Inferior parietal cortex (tissue), 1 donor: ENCODE measurements at regions not wholly inside any gene's neighbourhood (a gene's known extent, or its start where the extent isn't known, plus 50 kb on each side); places are given as distances from the start of the nearest gene placed in this dataset.
"Not testable (repeated sequence)": the region's sequence is repeated elsewhere in the genome, so short reads cannot be mapped to it uniquely, and the experiment has no call there.

ENCODE experiments used
- DNase-seq: peaks from one replicate; pipeline ENCODE4 v3.0.0-alpha.2; 2016; ENCODE audit errors: extremely low spot score

GRCh38 chr2:234374736-234375135 is 122.1 kb downstream of the ARL4C start:
- DNase-seq: no peak

GRCh38 chr2:234374150-234374508 is 122.8 kb downstream of the ARL4C start:
- DNase-seq: no peak

DNA sequence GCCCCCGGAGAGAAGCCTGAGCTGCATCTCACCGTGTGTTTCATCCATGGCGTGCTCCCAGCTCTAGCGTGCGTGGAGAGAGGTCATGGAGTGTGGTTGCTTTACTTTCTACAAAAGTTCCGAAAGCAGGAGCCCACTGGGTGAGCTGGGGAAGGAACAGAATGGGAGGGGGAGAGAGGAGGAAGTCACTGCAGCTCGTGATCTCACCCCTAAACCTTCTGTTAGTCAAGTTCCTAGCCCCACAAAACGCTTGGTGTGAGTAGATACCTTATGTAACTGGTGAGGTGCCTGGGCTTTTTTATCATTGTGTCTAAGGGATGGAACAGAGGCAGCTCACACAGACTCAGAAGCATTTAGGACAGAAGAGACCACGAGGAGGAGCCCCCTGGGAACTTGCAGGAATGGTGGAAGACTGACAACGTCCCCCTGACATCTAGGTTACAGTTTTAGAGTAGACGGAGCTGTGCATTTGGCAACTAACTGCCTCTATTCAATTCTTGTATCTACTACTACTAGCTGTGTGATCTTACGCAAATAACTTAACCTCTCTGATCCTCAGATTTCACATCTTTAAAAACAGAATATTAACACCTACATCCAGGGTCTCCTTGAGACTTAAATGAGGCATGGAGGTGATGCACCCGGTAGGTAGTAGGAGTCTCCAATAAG is 123.3 kb downstream of the ARL4C start:
- DNase-seq: no peak

GRCh38 chr2:234373060-234373459 is 123.8 kb downstream of the ARL4C start:
- no peak for DNase-seq

DNA sequence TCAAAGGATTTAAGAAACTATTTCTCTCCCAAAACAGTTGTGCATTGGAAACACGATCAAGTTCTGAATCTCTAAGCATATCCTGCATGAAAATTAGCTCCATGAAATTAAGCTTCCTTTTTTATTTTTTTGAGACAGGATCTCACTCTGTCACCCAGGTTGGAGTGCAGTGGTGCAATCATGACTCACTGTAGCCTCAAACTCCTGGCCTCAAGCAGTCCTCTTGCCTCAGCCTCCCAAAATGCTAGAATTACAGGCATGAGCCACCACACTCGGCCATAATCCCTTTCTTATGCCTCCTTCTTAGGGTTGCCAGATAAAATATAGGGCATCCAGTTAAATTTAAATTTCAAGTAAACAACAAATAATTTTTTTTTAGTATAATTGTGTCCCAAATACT is 124.4 kb downstream of the ARL4C start:
- no peak for DNase-seq

DNA sequence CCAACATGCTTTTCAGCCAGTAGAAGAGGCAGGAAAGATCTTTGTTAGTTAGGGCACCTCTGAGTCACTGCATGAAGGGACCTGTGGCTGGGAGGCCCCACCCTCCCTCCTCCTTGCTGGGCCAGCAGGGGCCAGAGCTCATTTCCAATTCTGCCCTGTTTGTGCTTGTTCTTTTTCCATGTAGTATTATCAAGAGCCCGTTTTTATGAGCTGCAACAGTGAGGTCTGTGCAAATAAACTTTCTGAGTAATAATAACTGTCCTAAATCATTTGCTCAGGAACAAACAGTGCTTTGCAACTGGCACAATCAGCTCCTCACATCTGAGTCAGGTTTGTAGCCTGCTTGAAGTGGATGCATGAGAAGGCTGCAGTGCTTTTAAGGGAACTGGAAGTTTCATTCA is 128.0 kb downstream of the ARL4C start:
- DNase-seq: no peak

DNA sequence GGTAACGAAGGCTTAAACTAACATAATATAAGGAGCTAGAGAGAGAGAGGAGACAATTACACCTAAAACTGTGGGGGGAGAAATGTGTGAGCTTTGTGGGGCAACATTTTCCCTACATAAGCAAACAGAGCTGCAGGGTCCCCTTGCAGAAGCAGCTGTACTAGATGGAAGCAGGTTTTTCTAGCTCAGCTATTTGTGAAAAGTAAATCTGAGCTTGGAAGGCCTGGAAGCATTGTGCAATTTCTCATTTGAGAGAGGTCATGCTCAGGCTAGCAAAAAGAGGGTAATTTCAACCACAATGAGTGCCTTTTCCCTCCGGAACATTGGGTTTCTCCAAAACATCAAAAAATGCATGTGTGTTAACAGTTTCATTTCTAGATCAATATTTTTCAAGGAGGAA is 130.0 kb downstream of the ARL4C start:
- no peak for DNase-seq

GRCh38 chr2:234364661-234365060 is 132.2 kb downstream of the ARL4C start:
- no peak for DNase-seq

DNA sequence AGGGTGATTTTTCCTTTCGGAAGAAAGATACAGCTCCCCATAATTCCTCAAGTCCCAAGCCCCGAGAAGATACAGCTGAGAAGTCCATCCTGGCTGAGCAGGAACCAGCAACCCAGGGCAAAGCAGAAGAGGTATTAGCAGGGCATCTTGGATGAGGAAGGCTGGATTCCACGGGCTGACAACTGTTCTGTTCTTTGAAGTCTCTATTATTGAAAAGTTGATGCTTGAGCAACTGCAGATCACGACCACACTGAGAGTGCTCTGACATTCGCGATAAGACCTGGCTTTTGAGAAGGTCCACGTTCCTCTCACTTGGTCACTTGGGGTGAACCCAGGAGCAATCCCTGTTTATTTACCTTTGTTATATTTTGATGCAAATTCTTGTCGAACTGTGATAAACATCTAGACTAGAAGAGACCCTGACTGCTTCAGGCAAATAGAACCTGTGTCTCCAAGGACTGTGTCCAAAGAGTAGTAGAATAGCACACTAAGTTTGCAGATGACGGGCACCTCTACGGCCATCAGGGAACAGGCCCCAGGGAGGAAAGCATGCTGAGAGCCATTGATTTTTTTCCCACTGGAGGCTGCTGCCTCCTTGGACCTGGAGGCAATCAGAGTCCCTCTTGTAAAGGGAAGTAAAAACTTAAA is 133.1 kb downstream of the ARL4C start:
- DNase-seq: no peak

GRCh38 chr2:234363011-234363487 is 133.8 kb downstream of the ARL4C start:
- DNase-seq: no peak

GRCh38 chr2:234360313-234360975 is 136.4 kb downstream of the ARL4C start:
- not testable (repeated sequence) for DNase-seq

- DNase-seq: no peak
Observed at GRCh38 chr2:234357666-234358065, 139.2 kb downstream of the ARL4C start.

DNA sequence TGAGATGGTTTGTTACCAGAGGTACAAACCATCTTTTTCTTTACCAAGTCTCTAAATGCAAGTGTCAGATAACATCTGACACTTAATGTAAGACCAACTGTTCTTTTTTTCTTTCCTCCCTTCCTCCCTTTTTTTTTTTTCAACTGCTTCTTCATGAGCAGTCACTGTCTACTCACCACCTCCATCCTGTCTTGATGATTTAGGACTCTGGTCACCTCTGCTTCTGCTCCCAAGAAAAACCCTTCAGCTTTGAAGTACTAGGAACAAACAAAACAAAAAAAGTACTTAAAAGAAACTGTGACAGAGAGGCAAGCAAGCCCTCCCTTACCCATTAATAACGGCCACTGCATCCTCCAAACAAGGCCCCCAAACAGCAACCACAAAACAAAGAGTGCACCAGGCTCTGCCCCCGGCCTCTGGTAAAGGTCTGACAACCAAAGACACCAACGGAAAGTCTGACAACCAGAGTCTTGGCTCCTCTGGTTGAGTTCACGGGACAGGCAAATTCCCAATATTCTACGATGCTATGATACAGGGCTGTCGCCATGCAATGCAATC is 141.0 kb downstream of the ARL4C start:
- DNase-seq: no peak

DNA sequence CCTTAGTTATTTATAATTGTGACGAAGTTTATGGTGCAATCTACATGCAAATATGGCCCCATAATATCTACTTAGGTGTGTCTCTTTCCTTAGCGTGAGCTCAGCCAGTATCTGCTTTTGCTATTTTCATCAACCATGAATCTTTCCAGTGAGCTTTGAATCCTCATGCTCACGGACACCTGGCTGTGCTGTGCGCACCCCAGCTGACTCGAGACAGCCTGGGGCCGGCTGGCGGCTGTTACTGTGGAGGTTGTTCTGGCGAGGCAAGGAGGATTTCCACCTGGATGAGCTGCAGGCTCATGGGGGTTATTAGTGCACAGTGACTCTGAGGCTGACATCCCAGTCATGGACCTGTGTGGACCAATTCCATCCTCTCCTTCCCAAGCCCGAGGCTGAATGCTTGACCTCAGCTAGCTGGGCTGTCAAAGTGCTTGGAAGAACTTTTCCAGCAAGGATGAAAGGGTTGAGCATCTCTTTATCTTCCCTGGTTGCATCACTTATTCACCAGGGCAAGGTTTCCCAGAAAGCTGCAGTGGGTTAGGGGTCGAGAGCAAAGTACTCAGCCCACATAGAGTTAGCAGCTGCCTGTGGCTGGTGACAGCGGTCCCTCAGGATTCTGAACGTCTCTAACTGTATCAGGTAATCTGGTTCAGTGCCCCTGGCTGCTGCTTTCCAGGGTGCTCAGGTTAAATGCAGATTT is 141.7 kb downstream of the ARL4C start:
- no peak for DNase-seq

DNA sequence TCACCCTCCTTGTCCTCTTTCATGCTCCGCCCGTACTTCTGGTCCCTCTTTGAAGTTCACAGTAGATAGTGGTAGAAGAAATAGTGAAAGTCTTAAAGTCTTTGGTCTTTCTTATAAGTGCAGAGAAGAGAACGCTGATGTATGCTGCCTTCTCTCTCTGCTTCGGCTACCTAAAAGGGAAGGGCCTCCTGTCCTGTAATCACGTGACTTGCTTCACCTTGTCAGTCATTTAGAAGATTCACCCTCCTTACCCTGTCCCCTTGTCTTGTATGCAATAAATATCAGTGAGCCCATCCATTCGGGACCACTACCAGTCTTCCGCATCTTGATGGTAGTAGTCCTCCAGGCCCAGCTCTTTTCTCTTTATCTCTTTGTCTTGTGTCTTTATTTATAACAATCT is 144.6 kb downstream of the ARL4C start:
- DNase-seq: no peak

DNA sequence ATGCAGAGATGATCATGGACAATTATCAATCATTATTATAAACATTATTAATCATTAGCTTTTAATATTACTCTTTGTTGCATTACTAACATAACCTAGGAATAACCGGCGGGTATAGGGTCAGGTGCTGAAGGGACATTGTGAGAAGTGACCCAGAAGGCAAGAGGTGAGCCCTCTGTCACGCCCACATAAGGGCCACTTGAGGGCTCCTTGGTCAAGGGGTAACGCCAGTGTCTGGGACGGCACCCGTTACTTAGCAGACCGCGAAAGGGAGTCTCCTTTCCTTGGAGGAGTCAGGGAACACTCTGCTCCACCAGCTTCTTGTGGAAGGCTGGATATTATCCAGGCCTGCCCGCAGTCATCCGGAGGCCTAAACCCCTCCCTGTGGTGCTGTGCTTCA is 145.0 kb downstream of the ARL4C start:
- not testable (repeated sequence) for DNase-seq

DNA sequence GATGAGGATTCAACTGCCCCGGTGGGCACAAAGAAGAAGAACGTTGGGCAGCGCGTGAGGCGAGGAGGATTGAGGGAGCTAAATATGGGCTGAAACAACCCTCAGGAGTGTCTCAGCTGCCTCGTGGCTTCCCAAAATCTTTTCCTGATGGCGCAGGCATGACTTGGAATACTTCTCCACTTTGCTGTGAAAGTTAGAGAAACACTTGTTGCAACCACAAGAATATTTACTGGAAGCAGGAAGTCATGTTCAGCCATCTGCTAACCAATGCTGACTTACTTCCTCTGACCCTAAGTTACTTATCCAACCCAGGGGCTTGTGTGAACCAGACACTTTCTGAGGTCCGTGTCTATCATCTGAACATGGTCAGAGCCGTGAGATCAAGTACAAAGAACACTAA is 148.8 kb downstream of the ARL4C start:
- no peak for DNase-seq

- no peak for DNase-seq
Observed at GRCh38 chr2:234345921-234346320, 151.0 kb downstream of the ARL4C start.

DNA sequence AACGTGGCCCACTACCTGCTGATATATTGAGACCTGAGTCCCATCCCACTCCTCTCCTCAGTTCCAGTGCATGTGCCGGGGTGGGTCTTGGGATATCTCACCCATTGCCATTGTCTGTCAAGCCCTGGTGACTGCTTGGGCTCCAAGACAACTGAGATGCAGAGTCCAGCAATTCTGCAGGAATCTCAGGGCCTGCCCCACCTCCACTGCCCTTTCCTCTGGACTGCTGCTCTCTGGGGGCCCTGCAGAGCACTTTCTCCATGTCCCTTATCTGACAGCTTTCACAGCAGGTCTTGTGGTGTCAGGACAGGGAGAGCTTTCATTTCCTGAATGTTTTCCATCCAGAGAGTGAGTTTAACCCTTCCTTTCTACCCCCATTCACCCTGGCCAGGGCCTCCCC is 152.9 kb downstream of the ARL4C start:
- DNase-seq: no peak

- no peak for DNase-seq
Observed at GRCh38 chr2:234343372-234343771, 153.5 kb downstream of the ARL4C start.

DNA sequence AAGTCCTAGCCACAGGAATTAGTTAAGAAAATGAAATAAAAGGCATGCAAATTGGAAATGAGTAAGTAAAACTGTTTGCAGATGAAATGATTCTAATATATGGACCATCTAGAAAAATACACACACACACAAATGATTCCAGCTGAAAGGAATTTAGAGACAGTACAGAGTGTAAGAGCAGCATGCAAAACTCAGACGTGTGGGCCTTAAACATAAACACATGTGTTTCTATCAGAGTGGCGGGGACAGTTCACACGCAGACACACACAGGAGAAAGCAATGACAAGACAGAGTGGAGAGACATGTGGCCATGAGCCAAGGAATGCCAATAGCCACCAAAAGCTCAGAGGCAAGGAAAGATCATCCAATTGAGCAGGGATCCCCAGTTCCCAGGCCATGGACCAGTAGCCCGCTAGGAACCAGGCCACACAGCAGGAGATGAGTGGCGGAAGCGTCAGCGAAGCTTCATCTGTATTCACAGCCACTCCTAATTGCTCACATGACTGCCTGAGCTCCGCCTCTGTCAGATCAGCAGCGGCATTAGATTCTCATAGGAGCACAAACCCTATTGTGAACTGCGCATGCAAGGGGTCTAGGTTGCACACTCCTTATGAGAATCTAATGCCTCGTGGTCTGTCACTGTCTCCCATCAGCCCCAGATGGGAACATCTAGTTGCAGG is 155.4 kb downstream of the ARL4C start:
- DNase-seq: no peak

DNA sequence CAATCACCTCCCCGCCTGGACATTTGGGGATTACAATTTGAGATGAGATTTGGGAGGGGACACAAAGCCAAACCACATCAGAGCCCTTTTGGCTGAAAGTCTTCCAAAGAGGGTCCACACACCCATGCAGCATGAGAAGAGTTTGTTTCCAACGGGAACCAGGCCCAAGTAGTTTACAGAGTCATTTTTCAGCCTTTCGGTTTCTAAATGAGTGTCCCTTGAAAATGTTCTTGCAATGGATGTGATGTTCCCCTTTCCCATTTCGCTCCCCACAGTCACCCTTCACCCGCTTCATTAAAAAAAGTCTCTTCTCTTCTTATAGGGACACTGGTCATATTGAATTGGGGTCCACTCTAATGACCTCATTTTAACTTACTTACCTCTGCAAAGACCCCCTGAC is 157.4 kb downstream of the ARL4C start:
- DNase-seq: no peak
